NCI-H526 (cell line): ENCODE measurements at regions not wholly inside any gene's neighbourhood (a gene's known extent, or its start where the extent isn't known, plus 50 kb on each side); places are given as distances from the start of the nearest gene placed in this dataset.

Source experiments
- DNase-seq, 2 experiments: peaks; one replicate each; lab custom pipeline; 2025; lab: John Stamatoyannopoulos, UW

DNA sequence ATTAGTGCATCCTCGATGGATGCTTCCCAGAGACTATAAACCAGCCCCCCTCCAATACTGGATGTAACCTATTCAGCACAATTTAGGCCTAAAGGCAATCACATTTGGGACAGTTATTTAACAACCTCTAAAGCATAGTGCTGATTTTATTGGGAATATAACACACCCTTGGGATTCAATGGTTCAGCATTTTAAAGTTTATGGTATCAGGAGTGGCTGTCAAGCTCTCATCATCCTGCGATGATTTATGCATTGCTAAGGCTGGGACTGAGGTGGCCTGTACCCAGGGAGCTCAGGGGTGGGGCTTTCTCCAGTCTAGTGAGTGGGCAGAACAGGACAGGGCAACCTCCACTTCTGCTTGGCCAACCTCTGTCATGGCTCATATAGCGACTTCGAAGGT, 464.9 kb downstream of the INHBA start:
- DNase-seq: no peak

GRCh38 chr7:41232086-41232485, 470.8 kb downstream of the INHBA start:
- DNase-seq: no peak

DNA sequence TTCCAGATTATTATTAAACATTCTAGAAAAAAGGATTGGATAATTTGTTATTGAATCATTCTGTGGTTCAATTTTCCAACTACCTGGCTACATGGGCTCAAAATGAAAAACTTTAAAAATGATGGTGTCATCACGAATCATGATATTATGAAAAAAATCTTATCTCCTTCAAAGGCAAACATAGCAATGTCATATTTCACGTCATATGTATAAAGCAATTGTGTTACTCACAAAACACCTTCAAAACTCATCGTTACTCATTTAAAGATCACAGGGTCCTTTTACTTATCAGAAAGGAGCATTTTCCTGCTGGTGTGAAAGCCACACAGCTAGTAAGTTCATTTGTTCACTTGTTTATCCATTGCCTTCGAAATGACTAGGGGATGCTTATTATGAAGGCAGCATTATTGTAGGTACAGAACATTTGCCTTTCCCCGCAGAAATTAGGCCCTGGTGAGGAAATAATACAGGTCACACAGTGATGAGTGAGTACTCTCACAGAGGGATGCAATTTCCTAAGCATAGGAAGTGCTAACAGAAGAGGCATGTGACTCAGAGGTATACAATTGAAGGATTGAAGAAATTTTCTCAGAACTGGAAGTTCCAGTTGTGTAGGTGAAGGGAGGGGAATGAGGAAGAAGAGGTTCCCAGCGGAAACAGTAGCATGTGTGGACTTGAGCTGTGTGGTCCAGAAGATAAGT, 478.7 kb downstream of the INHBA start:
- no peak for DNase-seq

DNA sequence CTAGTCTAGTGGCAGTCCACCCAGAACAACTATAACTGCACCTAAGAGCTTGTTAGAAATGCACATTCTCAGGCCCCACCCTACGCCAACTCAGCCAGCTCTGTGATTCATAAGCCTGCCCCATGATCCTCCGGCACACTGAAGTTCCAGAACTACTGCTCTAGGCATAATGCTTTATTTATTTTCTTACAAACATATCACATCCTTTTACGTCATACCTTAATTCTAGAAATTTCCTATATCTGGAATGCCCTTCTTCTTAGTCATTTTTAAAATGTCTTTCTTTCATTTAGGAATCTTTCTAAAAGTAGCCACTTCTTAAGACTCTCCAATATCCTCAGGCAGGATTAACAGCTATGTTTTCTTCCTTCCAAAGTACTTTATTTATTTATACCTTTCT, 480.1 kb downstream of the INHBA start:
- no peak for DNase-seq

GRCh38 chr7:41220266-41220665, 482.6 kb downstream of the INHBA start:
- DNase-seq: no peak

- no peak for DNase-seq
These were observed 483.6 kb downstream of the INHBA start for GRCh38 chr7:41219276-41219675.

DNA sequence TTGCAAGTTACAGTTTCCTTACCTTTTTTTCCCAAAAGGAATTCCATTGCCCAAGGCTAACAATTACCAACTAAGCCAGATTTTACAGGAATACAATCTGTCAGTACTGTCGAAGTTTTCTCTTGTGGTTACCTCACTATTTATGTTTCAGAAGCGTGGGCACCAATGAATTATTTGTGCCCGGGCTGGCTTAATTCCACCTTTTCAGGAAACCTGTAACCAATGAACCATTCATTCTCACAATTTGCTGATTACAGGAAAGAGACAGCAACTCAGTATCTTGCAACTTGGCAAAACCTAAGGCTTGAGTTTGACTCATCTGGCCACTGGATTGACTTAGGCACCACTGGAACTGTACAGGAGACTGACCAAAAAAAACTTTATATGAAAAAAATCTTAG, 485.6 kb downstream of the INHBA start:
- no peak for DNase-seq

- peak in 1 of 2 experiments; percentile 1 for DNase-seq
These were observed 495.7 kb downstream of the INHBA start for GRCh38 chr7:41207141-41207540.

GRCh38 chr7:41206267-41206666, 496.6 kb downstream of the INHBA start:
- DNase-seq: no peak

DNA sequence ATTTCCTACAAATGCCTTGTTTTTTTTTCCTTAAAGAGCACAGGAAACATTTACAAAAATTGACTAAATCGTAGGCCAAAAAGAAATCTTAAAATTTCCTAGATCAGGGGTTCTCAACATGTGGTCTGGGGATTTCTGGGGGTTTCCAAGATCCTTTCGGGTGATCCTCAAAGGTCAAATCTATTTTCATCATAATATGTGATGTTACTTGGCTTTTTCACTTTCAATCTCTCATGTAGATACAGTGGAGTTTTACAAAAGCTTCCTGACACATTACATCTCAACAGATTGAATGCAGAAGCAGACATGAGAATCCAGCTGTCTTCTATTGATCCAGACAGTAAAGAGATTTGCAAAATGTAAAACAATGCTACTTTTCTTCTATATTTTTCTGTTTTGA, 497.3 kb downstream of the INHBA start:
- no peak for DNase-seq

- no peak for DNase-seq
These were observed 499.3 kb downstream of the INHBA start for GRCh38 chr7:41203542-41203941.

DNA sequence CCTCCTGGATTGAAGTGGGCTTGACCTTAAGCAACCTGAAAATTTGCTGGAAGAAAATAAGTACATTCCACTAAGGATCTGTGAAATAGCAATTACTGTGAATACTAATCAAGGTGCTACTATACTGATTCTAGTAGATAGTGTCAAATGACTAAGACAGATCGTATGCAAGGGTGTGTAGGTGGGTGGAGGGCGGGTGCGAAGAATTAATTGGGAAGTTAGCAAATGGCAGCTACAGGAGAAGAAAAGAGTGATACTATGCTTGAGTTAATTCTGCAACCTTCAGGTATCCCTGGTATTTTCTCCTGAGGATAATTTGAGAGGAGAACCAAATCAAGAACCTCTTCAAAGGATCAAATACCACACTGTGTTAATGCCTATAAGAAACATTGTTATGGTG, 501.9 kb downstream of the INHBA start:
- no peak for DNase-seq

- no peak for DNase-seq
These were observed 503.8 kb downstream of the INHBA start for GRCh38 chr7:41199136-41199535.

GRCh38 chr7:41198502-41198901, 504.4 kb downstream of the INHBA start:
- DNase-seq: no peak

- DNase-seq: no peak
These were observed 505.1 kb downstream of the INHBA start for GRCh38 chr7:41197769-41198168.

DNA sequence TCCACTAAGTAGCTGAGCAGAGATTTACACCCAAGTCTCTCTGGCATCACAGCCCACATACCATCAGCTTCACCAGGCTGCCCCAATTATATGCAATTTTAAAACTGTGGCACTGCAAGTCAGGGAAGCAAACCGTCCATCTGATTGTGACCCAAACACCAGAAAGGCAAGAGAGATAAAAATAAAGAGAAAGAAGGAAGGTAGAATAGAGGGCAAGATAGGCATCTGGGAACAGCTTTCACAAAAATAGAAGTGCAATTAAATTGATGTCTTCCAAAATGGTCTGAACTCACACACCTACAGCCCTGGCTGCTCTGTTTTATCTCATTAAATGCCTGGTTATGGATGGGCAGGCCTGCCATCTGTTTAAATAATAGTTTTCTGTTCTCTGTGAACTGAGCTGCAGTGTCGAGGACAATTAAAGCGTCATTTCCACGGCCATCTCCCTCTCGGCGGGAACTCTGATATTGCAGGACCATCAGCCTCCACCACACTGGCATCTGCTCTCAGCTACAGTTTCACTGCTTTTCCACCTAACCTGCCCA, 509.1 kb downstream of the INHBA start:
- DNase-seq: no peak

DNA sequence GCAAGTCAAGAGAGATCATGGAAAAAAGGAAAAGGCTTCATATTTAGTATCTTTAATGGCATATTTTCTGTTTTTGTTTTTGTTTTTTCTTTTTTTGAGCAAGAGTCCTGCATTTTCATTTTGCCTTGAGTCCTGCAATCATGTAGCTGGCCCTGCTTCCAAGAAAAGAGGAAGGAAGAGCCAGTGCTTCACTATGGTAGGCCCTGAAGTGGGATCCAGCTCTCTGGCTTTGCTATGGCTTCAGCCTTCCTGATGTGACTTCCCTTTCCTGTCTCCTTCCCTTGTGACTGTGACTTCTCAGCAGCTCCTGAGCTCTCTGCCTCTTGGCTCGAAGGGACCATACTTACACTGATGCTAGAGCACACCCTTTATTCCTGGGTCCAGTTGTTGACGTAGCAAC, 512.3 kb downstream of the INHBA start:
- no peak for DNase-seq

GRCh38 chr7:41189866-41190265, 513.0 kb downstream of the INHBA start:
- DNase-seq: no peak

GRCh38 chr7:41188163-41189130, 514.4 kb downstream of the INHBA start:
- DNase-seq: no peak

DNA sequence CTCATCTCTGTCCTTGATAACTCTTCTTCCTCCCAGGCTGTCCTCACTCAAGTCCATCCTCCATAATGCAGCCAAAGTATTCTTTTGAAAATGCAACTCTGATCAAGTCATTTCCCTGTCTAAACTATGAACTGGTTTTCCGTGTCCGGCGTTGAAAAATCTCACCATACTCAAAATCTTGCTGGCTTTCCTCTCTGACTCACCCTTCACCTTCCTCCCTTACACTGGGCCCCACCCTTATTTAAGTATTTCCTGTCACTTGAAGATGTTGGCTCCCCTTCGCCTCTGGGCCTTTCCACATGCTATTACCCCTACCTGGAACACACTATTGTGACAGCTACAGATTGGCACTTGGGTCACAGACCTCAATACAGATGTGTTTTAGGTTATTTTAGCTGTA, 515.6 kb downstream of the INHBA start:
- no peak for DNase-seq

DNA sequence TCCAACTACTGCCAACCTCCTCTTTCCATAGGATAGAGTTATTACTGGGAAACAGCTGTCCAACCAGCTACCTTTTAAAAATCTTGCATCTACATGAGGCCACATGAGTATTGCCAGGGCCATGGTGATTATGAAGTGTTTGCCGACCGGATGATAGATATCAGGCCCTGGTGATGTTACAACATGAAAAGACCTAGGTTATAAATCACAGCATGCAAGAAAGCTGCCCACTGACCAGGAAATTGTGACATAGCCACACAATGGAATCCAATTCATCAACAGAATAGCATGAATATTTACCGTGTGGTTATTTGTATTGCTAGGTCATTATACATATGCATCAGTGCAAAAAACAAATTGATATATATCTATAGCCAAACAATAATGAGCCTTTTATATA, 517.0 kb downstream of the INHBA start:
- no peak for DNase-seq

- no peak for DNase-seq
These were observed 519.1 kb downstream of the INHBA start for GRCh38 chr7:41183741-41184140.

- DNase-seq: no peak
These were observed 520.1 kb downstream of the INHBA start for GRCh38 chr7:41182782-41183181.
